Activated naive CD8-positive, alpha-beta T cell treated with anti-CD3 and anti-CD28 coated beads, Interleukin-2, amount 50 U/mL, for 24 hours (primary cell): ENCODE measurements at regions not wholly inside any gene's neighbourhood (a gene's known extent, or its start where the extent isn't known, plus 50 kb on each side); places are given as distances from the start of the nearest gene placed in this dataset.

Experiments used
- ATAC-seq: fragments of 150-1000 bp; cut with Tn5 transposase; one replicate; pipeline ENCODE4 v1.10.0; 2021
- DNase-seq: peaks from one replicate; pipeline ENCODE4 v3.0.0; 2021
- H3K27ac Mint-ChIP-seq: one replicate; pipeline ENCODE4 v1.8.0; 2021; ENCODE audit warnings: mild to moderate bottlenecking, mixed read lengths
- H3K27me3 Mint-ChIP-seq: one replicate; pipeline ENCODE4 v1.8.0; 2021; ENCODE audit warnings: mixed read lengths
- H3K36me3 Mint-ChIP-seq: one replicate; pipeline ENCODE4 v1.8.0; 2021; ENCODE audit warnings: low read depth, mixed read lengths
- H3K4me1 Mint-ChIP-seq: one replicate; pipeline ENCODE4 v1.8.0; 2021; ENCODE audit warnings: mixed read lengths
- H3K4me3 Mint-ChIP-seq: one replicate; pipeline ENCODE4 v1.8.0; 2021; ENCODE audit warnings: mild to moderate bottlenecking, moderate library complexity, mixed read lengths
- H3K9me3 Mint-ChIP-seq: one replicate; pipeline ENCODE4 v1.8.0; 2021; ENCODE audit warnings: mixed read lengths

DNA sequence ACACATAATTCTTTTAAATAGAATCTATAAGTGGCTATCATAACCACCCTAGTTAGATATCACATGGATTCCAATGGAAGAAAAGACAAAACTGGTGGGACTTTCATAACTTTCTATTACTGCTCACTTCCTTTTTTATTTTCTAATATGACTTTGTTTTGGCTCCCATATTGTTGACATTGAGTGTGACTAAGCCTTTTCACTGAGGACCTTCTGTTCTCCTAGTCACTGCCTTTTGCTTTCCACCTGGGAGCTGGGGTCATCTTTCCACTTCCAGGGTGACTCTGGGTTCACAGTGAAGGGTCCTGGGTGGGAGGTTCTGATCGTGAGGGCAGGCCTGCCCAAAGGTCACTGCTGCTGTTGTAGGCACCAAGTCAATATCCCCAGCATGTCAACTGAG lies 275.8 kb downstream of the TGFB2 start:
- no peaks in the 10 kb centered on the region for H3K4me1 Mint-ChIP-seq
- H3K27ac Mint-ChIP-seq, result no peak overlapping the region
- no peak for DNase-seq
- H3K27me3 Mint-ChIP-seq, result no peaks in the 10 kb centered on the region
- H3K4me3 Mint-ChIP-seq, result no peak overlapping the region
- peaks cover 4% of the 10 kb centered on the region for H3K9me3 Mint-ChIP-seq
- no peak for ATAC-seq
- no peaks in the 10 kb centered on the region for H3K36me3 Mint-ChIP-seq

DNA sequence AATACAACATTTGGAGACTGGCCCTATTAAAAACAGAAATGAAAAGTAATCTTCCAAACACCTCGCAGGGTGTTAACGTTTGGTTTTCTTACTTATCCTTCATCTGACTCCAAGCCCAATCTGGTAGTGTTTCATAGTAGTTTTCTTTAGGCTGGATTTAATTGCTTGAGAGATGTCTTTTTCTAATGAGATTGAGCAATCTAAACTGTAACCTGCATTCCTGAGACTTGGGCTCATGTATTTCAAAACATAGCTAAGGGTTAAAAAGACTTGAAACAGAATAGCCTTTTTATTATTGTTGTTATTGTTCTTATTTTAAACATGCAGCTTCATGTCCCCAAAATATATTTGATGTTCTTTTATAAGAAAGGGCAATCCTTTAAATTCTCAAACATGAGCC lies 278.9 kb downstream of the TGFB2 start:
- Mint-ChIP-seq H3K4me3 (no peak overlapping the region), H3K9me3 (no peaks in the 10 kb centered on the region), H3K36me3 (no peaks in the 10 kb centered on the region), H3K27me3 (no peaks in the 10 kb centered on the region), H3K27ac (no peak overlapping the region), H3K4me1 (no peaks in the 10 kb centered on the region)
- ATAC-seq (no peak), DNase-seq (no peak)

DNA sequence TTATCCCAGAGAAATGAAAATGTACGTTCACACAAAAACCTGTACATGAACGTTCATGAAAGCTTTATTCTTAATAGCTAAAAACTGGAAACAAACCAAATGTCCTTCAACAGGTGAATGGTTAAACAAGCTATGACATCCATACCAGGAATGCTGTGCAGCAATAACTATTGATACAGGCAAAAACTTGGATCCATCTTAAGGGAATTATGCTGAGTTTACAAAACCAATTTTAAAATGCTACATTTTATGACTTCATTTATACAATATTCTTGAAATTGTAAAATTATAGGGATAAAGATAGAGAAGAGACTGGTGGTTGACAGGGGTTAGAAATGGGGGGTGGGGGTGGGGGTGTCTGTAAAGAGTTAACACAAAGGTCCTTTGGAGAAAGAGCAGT lies 280.3 kb downstream of the TGFB2 start:
- H3K9me3 Mint-ChIP-seq, result peaks cover 9% of the 10 kb centered on the region
- DNase-seq (no peak), ATAC-seq (no peak)
- H3K4me1 Mint-ChIP-seq, result no peaks in the 10 kb centered on the region
- H3K36me3 Mint-ChIP-seq, result no peaks in the 10 kb centered on the region
- no peak overlapping the region for H3K27ac Mint-ChIP-seq
- H3K27me3 Mint-ChIP-seq, result no peaks in the 10 kb centered on the region
- no peak overlapping the region for H3K4me3 Mint-ChIP-seq

GRCh38 chr1:218633238-218633988 lies 288.3 kb downstream of the TGFB2 start:
- no peak for ATAC-seq
- DNase-seq, result no peak

DNA sequence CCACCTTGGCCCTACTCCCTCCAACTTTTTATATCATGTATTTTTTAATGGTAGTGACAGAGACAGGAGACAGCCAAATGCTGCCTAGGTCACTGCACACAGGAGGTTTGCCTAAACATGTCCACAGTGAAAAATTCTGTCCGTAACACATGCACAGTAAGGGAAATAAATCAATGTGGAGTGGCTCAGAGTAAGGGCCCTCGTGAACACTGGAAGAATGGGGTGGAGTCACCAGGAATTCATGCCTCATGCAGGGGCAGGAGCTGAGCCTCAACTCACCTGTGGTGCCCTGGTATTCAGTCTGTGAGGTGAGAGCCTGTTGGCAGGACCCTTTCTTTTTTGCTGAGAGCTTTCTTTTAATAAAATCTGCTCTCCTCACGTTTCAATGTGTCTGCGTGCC lies 289.1 kb downstream of the TGFB2 start:
- DNase-seq, result no peak
- Mint-ChIP-seq H3K4me1 (no peaks in the 10 kb centered on the region), H3K4me3 (no peak overlapping the region), H3K27me3 (no peaks in the 10 kb centered on the region), H3K27ac (no peak overlapping the region), H3K9me3 (peaks cover 28% of the 10 kb centered on the region), H3K36me3 (no peaks in the 10 kb centered on the region)
- ATAC-seq, result no peak

More at GRCh38 chr1:218633238-218633988, 288.3 kb downstream of the TGFB2 start:
- no peaks in the 10 kb centered on the region for H3K4me1 Mint-ChIP-seq
- no peaks in the 10 kb centered on the region for H3K27me3 Mint-ChIP-seq
- no peak overlapping the region for H3K4me3 Mint-ChIP-seq
- H3K27ac Mint-ChIP-seq, result no peak overlapping the region
- H3K36me3 Mint-ChIP-seq, result no peaks in the 10 kb centered on the region
- peaks cover 28% of the 10 kb centered on the region for H3K9me3 Mint-ChIP-seq

DNA sequence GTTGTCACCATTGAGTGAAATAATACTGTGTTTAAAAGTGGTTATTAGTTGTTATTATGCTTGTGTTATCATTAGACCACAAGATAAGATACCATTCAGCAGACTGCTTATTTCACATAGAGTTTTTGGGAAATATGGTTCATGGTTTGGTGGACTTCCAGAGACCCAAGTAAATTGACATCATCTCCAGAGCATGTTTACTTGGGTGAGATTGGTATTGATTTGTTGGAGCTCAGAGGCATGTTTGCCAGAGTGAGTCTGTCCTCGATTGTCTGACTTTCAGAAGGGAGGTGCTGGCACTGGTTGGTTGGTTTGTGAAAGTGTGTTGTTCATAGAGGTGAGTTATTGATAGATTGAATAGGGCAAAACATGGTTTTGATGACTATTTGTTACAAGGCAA lies 291.4 kb downstream of the TGFB2 start:
- no peak overlapping the region for H3K4me3 Mint-ChIP-seq
- ATAC-seq, result no peak
- H3K36me3 Mint-ChIP-seq, result no peaks in the 10 kb centered on the region
- H3K4me1 Mint-ChIP-seq, result no peaks in the 10 kb centered on the region
- no peak overlapping the region for H3K27ac Mint-ChIP-seq
- no peaks in the 10 kb centered on the region for H3K27me3 Mint-ChIP-seq
- DNase-seq, result no peak
- peaks cover 8% of the 10 kb centered on the region for H3K9me3 Mint-ChIP-seq

DNA sequence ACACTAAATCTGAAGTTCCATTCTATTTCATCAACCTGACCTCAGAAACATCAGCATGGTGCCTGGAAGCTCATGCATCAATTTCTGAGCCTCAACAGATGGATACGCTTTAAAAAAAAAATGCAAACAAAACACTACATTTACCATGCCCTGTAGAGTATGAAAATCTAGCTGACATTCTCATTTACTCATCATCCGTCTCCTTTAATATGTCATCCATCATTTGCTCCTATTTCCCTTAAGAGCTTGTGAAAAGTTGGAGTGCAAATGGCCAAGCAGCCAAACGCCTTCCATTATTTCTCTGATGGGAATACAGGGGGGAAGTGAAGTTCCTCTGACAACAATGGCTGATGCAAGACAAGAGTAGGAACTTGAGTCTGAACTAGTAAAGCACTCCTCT lies 295.0 kb downstream of the TGFB2 start:
- ATAC-seq (no peak), DNase-seq (no peak)
- H3K4me1 Mint-ChIP-seq, result no peaks in the 10 kb centered on the region
- no peaks in the 10 kb centered on the region for H3K9me3 Mint-ChIP-seq
- H3K27ac Mint-ChIP-seq, result no peak overlapping the region
- H3K36me3 Mint-ChIP-seq, result no peaks in the 10 kb centered on the region
- H3K4me3 Mint-ChIP-seq, result no peak overlapping the region
- H3K27me3 Mint-ChIP-seq, result no peaks in the 10 kb centered on the region

DNA sequence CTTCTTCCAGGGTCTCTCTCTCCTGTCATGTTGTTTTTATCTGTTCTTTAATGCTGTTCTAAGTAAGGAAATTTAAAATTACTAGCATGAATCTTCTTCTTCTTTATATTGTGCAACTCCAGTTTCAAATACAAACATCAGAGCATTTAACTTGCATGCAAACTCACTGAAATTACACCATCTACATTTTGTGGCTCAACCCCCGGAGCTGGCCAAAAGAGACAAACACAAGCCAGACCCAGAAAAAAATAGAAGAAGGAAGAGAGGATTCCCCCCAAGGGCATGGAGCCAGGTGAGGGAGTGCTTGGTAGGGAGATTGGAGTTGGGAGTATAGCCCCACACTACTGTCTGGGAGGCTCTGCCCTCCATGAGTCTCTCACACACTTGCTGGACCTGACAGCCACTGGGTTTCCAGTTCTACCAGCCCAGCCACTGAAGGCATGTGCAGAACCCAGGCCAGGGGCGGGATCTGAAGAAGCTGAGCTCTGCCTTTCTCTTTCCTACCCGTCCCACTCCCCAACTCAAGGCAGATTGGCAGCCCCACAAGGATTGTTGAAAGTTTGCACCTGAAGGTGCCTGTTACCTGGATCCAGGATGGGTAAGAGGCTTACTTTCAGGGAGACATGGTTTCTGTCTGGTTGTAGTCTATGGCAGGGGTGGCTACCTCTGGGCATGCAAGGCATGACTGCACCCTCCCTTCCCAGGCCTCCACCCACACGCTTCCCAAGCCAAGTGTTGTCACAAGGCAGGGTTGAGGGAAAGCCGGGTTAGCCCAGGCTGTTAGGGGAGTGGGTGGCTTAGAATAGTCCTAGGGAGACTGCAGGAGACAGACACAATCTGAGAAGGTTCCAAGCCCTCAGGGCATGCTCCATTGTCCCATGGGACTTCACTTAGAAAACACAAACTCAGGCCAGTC lies 297.2 kb downstream of the TGFB2 start:
- no peak for DNase-seq

GRCh38 chr1:218643281-218643680 lies 298.1 kb downstream of the TGFB2 start:
- Mint-ChIP-seq H3K27me3 (no peaks in the 10 kb centered on the region), H3K36me3 (no peaks in the 10 kb centered on the region), H3K4me1 (no peaks in the 10 kb centered on the region), H3K27ac (no peak overlapping the region), H3K9me3 (peaks cover 3% of the 10 kb centered on the region), H3K4me3 (no peak overlapping the region)
- no peak for ATAC-seq
- no peak for DNase-seq

More for the DNA sequence above, 297.2 kb downstream of the TGFB2 start:
- H3K4me1 Mint-ChIP-seq, result no peaks in the 10 kb centered on the region
- ATAC-seq, result no peak
- H3K36me3 Mint-ChIP-seq, result no peaks in the 10 kb centered on the region
- no peak overlapping the region for H3K27ac Mint-ChIP-seq
- H3K9me3 Mint-ChIP-seq, result peaks cover 3% of the 10 kb centered on the region
- no peaks in the 10 kb centered on the region for H3K27me3 Mint-ChIP-seq
- H3K4me3 Mint-ChIP-seq, result no peak overlapping the region

- Mint-ChIP-seq H3K4me1 (no peaks in the 10 kb centered on the region), H3K4me3 (no peak overlapping the region), H3K36me3 (no peaks in the 10 kb centered on the region)
Measured at GRCh38 chr1:218643926-218644325, 298.8 kb downstream of the TGFB2 start.

GRCh38 chr1:218646288-218646687 lies 301.2 kb downstream of the TGFB2 start:
- Mint-ChIP-seq H3K4me3 (no peak overlapping the region), H3K27ac (no peak overlapping the region), H3K9me3 (peaks cover 3% of the 10 kb centered on the region), H3K27me3 (no peaks in the 10 kb centered on the region), H3K4me1 (no peaks in the 10 kb centered on the region), H3K36me3 (no peaks in the 10 kb centered on the region)
- DNase-seq (no peak), ATAC-seq (no peak)

More at GRCh38 chr1:218643926-218644325, 298.8 kb downstream of the TGFB2 start:
- DNase-seq (no peak), ATAC-seq (no peak)
- Mint-ChIP-seq H3K27me3 (no peaks in the 10 kb centered on the region), H3K27ac (no peak overlapping the region), H3K9me3 (peaks cover 3% of the 10 kb centered on the region)

DNA sequence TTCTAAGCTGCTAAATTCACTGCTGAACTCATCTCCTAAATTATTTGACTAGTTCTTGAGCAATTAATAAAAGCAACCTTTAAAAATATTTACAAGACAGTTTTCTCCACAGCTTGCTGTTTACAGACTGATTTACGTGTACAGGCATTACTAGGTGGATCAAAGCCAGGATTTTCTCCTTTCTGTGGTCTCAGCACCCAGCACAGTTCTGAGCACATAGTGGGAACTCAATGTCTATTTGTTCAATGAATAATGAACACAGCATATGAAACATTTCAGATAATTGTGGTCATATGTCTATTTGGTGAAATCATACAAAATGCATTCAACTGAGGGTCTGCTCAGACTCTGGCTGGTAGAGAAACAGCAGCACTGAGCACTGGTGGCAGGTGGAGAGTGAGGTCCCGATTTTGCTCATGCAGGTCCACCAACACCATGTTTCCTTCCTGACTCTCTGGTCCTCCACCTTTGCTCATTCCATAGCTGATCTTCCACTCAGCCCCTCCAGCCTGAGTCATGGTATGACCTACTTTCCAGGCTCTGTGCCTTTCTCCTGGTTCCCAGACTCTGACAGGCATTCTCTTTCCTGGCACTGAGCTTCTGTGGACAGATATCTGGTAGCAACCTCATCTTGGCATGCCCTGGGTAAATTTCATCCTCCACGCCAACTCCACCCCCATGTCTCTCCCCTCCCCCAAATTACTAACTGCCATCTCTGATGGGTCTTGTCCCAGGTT lies 311.3 kb downstream of the TGFB2 start:
- H3K27ac Mint-ChIP-seq, result no peak overlapping the region
- ATAC-seq (no peak), DNase-seq (no peak)
- H3K9me3 Mint-ChIP-seq, result no peaks in the 10 kb centered on the region
- H3K4me3 Mint-ChIP-seq, result no peak overlapping the region
- H3K36me3 Mint-ChIP-seq, result no peaks in the 10 kb centered on the region
- no peaks in the 10 kb centered on the region for H3K27me3 Mint-ChIP-seq
- H3K4me1 Mint-ChIP-seq, result no peaks in the 10 kb centered on the region

- H3K9me3 Mint-ChIP-seq, result no peaks in the 10 kb centered on the region
- H3K4me3 Mint-ChIP-seq, result no peak overlapping the region
- no peak for DNase-seq
- H3K4me1 Mint-ChIP-seq, result no peaks in the 10 kb centered on the region
- H3K36me3 Mint-ChIP-seq, result no peaks in the 10 kb centered on the region
- no peak overlapping the region for H3K27ac Mint-ChIP-seq
- no peaks in the 10 kb centered on the region for H3K27me3 Mint-ChIP-seq
- no peak for ATAC-seq
Measured at GRCh38 chr1:218658269-218658668, 313.1 kb downstream of the TGFB2 start.

- Mint-ChIP-seq H3K27ac (no peak overlapping the region), H3K4me3 (no peak overlapping the region), H3K36me3 (no peaks in the 10 kb centered on the region), H3K27me3 (no peaks in the 10 kb centered on the region), H3K4me1 (no peaks in the 10 kb centered on the region), H3K9me3 (no peaks in the 10 kb centered on the region)
- DNase-seq, result no peak
- no peak for ATAC-seq
Measured at GRCh38 chr1:218658899-218659298, 313.8 kb downstream of the TGFB2 start.
